IMR-90 (cell line): ENCODE measurements at regions not wholly inside any gene's neighbourhood (a gene's known extent, or its start where the extent isn't known, plus 50 kb on each side); places are given as distances from the start of the nearest gene placed in this dataset.

Experiments used
- ATAC-seq: fragments of 200-7000 bp; cut with Tn5 transposase; 2 replicates; pipeline ENCODE4 v1.9.1; 2020; ENCODE audit warnings: low read depth, mild to moderate bottlenecking, moderate library complexity
- BruUV-seq: library from RNA; stranded (reverse); fragments of 400-500 nt; replicated peaks from 2 replicates; lab custom pipeline; 2021; lab: Mats Ljungman, UMichigan
- CTCF ChIA-PET: fragments of 300-600 bp; formaldehyde crosslinking; extraction: SDS; loops from one replicate; lab custom pipeline; 2021; ENCODE audit warnings: antibody characterized with exemption; lab: Yijun Ruan, JAX
- POLR2A ChIA-PET: fragments of 300-600 bp; sonication (Branson Sonifier 250); formaldehyde crosslinking; loops from one replicate; lab custom pipeline; 2022; ENCODE audit warnings: antibody characterized with exemption; ENCODE audit not compliant: unreplicated experiment; lab: Charles Lee
- DNase-seq: peaks from one replicate; pipeline ENCODE4 v3.0.0; 2013
- H2AFZ ChIP-seq: replicated peaks from 2 replicates; pipeline ENCODE3; 2013; ENCODE audit warnings: low read length, mild to moderate bottlenecking; ENCODE audit not compliant: poor library complexity
- H2AK5ac ChIP-seq: 2 replicates; pipeline ENCODE4 v1.6.1; 2013; ENCODE audit warnings: low read depth, low read length, inconsistent platforms
- H2AK9ac ChIP-seq: replicated peaks from 2 replicates; pipeline ENCODE3; 2013; ENCODE audit warnings: mild to moderate bottlenecking, low read depth, low read length, moderate library complexity; ENCODE audit not compliant: poor library complexity
- H2BK120ac ChIP-seq: 2 replicates; pipeline ENCODE4 v1.6.1; 2013; ENCODE audit warnings: low read depth, low read length, inconsistent platforms
- H2BK15ac ChIP-seq: 3 replicates; pipeline ENCODE4 v1.6.1; 2013; ENCODE audit warnings: low read depth, low read length, inconsistent platforms
- H2BK20ac ChIP-seq: 2 replicates; pipeline ENCODE4 v1.6.1; 2013; ENCODE audit warnings: low read depth, mild to moderate bottlenecking, inconsistent platforms, low read length, moderate library complexity
- H2BK5ac ChIP-seq: 2 replicates; pipeline ENCODE4 v1.6.1; 2013; ENCODE audit warnings: mild to moderate bottlenecking, low read depth, low read length, inconsistent platforms; ENCODE audit not compliant: poor library complexity, severe bottlenecking
- H3K14ac ChIP-seq: replicated peaks from 2 replicates; pipeline ENCODE4 v1.6.1; 2013; ENCODE audit warnings: low read depth, low read length, inconsistent platforms
- H3K18ac ChIP-seq: 2 replicates; pipeline ENCODE4 v1.6.1; 2013; ENCODE audit warnings: low read depth, low read length, control low read depth
- H3K23ac ChIP-seq: 2 replicates; pipeline ENCODE4 v1.6.1; 2013; ENCODE audit warnings: low read depth, low read length, inconsistent platforms
- H3K27ac ChIP-seq: 2 replicates; pipeline ENCODE4 v1.5.1; 2013; ENCODE audit warnings: mild to moderate bottlenecking, control low read depth, low read length; ENCODE audit not compliant: insufficient read depth
- H3K27me3 ChIP-seq: 2 replicates; pipeline ENCODE4 v1.6.1; 2013; ENCODE audit warnings: low read length; ENCODE audit not compliant: control insufficient read depth, insufficient read depth
- H3K36me3 ChIP-seq: 2 replicates; pipeline ENCODE4 v1.6.1; 2013; ENCODE audit warnings: low read length, mixed read lengths; ENCODE audit not compliant: control insufficient read depth, insufficient read depth
- H3K4ac ChIP-seq: 2 replicates; pipeline ENCODE4 v1.6.1; 2013; ENCODE audit warnings: low read depth, low read length, inconsistent platforms
- H3K4me1 ChIP-seq: 2 replicates; pipeline ENCODE4 v1.6.1; 2013; ENCODE audit warnings: low read length, mixed read lengths; ENCODE audit not compliant: control insufficient read depth, insufficient read depth
- H3K4me2 ChIP-seq: 2 replicates; pipeline ENCODE4 v1.6.1; 2013; ENCODE audit warnings: low read depth, mild to moderate bottlenecking, control low read depth, low read length, moderate library complexity
- H3K4me3 ChIP-seq: 2 replicates; pipeline ENCODE4 v1.5.1; 2013; ENCODE audit warnings: low read depth, mild to moderate bottlenecking, control low read depth, low read length, moderate library complexity; ENCODE audit not compliant: insufficient read depth
- H3K56ac ChIP-seq: 2 replicates; pipeline ENCODE4 v1.6.1; 2013; ENCODE audit warnings: low read length, inconsistent platforms; ENCODE audit not compliant: insufficient read depth; ENCODE audit errors: extremely low read depth
- H3K79me1 ChIP-seq, 2 experiments: 2 replicates each; pipeline ENCODE4 v1.6.1; 2013; ENCODE audit warnings: low read length in 2 of 2, inconsistent platforms in 1 of 2, low read depth in 1 of 2
- H3K9ac ChIP-seq: 2 replicates; pipeline ENCODE4 v1.6.1; 2013; ENCODE audit warnings: low read depth, low read length, control low read depth
- H3K9me1 ChIP-seq: 2 replicates; pipeline ENCODE4 v1.6.1; 2013; ENCODE audit warnings: low read length, inconsistent platforms; ENCODE audit not compliant: insufficient read depth
- H3K9me3 ChIP-seq: 2 replicates; pipeline ENCODE4 v1.6.1; 2013; ENCODE audit warnings: low read length; ENCODE audit not compliant: control insufficient read depth, insufficient read depth
- H4K20me1 ChIP-seq: 2 replicates; pipeline ENCODE4 v1.6.1; 2013; ENCODE audit warnings: low read length, inconsistent platforms; ENCODE audit not compliant: insufficient read depth
- H4K5ac ChIP-seq: 2 replicates; pipeline ENCODE4 v1.6.1; 2013; ENCODE audit warnings: mild to moderate bottlenecking, low read depth, low read length, control low read depth
- H4K8ac ChIP-seq, 2 experiments: 2 replicates each; pipeline ENCODE4 v1.6.1; 2013; ENCODE audit warnings: low read depth in 2 of 2, low read length in 2 of 2, control low read depth in 1 of 2, inconsistent platforms in 1 of 2
- H4K91ac ChIP-seq: 2 replicates; pipeline ENCODE4 v1.6.1; 2013; ENCODE audit warnings: low read depth, low read length, inconsistent platforms; ENCODE audit not compliant: insufficient read depth
- BHLHE40 ChIP-seq: fragments of 150-350 bp; IDR thresholded peaks from 2 replicates; pipeline ENCODE4 v1.6.1; 2016; ENCODE audit warnings: mild to moderate bottlenecking, low read depth, low read length
- CEBPB ChIP-seq: IDR thresholded peaks from 2 replicates; pipeline ENCODE4 v1.6.1; 2012; ENCODE audit warnings: low read depth, low read length, improper control_type of control experiment
- CHD1 ChIP-seq: IDR thresholded peaks from 2 replicates; pipeline ENCODE4 v1.6.1; 2012; ENCODE audit warnings: low read depth, low read length, improper control_type of control experiment
- CTCF ChIP-seq: conservative IDR thresholded peaks from 2 replicates; pipeline ENCODE4 v1.5.1; 2012; ENCODE audit warnings: mild to moderate bottlenecking, low read depth, low read length, improper control_type of control experiment
- ELK1 ChIP-seq: fragments of 150-350 bp; IDR thresholded peaks from 2 replicates; pipeline ENCODE4 v1.6.1; 2016; ENCODE audit warnings: low read depth, mild to moderate bottlenecking, low read length, moderate library complexity, borderline replicate concordance
- FOS ChIP-seq: fragments of 150-350 bp; IDR thresholded peaks from 2 replicates; pipeline ENCODE4 v1.6.1; 2016; ENCODE audit warnings: low read depth, low read length
- MAFK ChIP-seq: IDR thresholded peaks from 2 replicates; pipeline ENCODE4 v1.6.1; 2012; ENCODE audit warnings: low read depth, low read length, improper control_type of control experiment
- MAZ ChIP-seq: IDR thresholded peaks from 2 replicates; pipeline ENCODE4 v1.6.1; 2012; ENCODE audit warnings: low read depth, mild to moderate bottlenecking, low read length, improper control_type of control experiment, moderate library complexity, borderline replicate concordance
- MXI1 ChIP-seq: IDR thresholded peaks from 2 replicates; pipeline ENCODE4 v1.6.1; 2012; ENCODE audit warnings: low read depth, mild to moderate bottlenecking, low read length, moderate library complexity, borderline replicate concordance
- NFE2L2 ChIP-seq: fragments of 150-350 bp; IDR thresholded peaks from 2 replicates; pipeline ENCODE4 v1.6.1; 2016; ENCODE audit warnings: low read depth, mild to moderate bottlenecking, low read length
- POLR2A ChIP-seq: IDR thresholded peaks from 2 replicates; pipeline ENCODE4 v1.6.1; 2012; ENCODE audit warnings: mild to moderate bottlenecking, low read depth, low read length
- RAD21 ChIP-seq: IDR thresholded peaks from 2 replicates; pipeline ENCODE4 v1.6.1; 2012; ENCODE audit warnings: low read length, improper control_type of control experiment
- RCOR1 ChIP-seq: IDR thresholded peaks from 2 replicates; pipeline ENCODE4 v1.6.1; 2012; ENCODE audit warnings: mild to moderate bottlenecking, low read length, improper control_type of control experiment; ENCODE audit not compliant: insufficient replicate concordance
- RFX5 ChIP-seq: IDR thresholded peaks from 2 replicates; pipeline ENCODE4 v1.8.0; 2012; ENCODE audit warnings: low read depth, mild to moderate bottlenecking, low read length, moderate library complexity
- SMC3 ChIP-seq: fragments of 150-350 bp; IDR thresholded peaks from 2 replicates; pipeline ENCODE4 v1.6.1; 2016; ENCODE audit warnings: low read depth, mild to moderate bottlenecking, antibody characterized with exemption, low read length, moderate library complexity
- WGBS, 2 experiments: methylation state at CpG; one replicate each; pipeline versions ENCODE4 v1.1.5 to v1.1.7; 2013; ENCODE audit warnings: missing lambda C conversion rate in 2 of 2; ENCODE audit not compliant: insufficient read length in 1 of 2; ENCODE audit errors: extremely low coverage in 2 of 2; 5-methylcytosine and 5-hydroxymethylcytosine counted together
- dilution Hi-C: fragments of 300-500 bp; cut with HindIII; formaldehyde crosslinking; loops from one replicate; pipeline ENCODE4 v1.14.3; 2018; ENCODE audit warnings: low sequenced_read_pairs; ENCODE audit not compliant: unreplicated experiment
- in situ Hi-C: fragments of 300-500 bp; cut with MboI; formaldehyde crosslinking; loops from 3 replicates; pipeline ENCODE4 v1.14.3; 2019; ENCODE audit warnings: low sequenced_read_pairs, inconsistent platforms, mixed read lengths
- intact Hi-C: fragments of 100-400 bp; cut with micrococcal nuclease; formaldehyde crosslinking; loops from 2 replicates; pipeline ENCODE4 v1.10.0; 2022
- TF ChIP-seq, protein P1 (sequence below): fragments of 150-350 bp; IDR thresholded peaks from 2 replicates; pipeline ENCODE4 v1.6.1; 2017; ENCODE audit warnings: mild to moderate bottlenecking, antibody characterized with exemption, low read length, low read depth

- Histone ChIP-seq H3K79me1 (no peaks in the 10 kb centered on the region), H3K23ac (no peak overlapping the region), H2AFZ (no peak overlapping the region), H4K5ac (no peak overlapping the region), H3K4me3 (no peak overlapping the region), H3K9me1 (no peaks in the 10 kb centered on the region), H3K9me3 (0 out of 2 replicates have a peak, but pooled peaks cover 1% of the 10 kb centered on the region), H3K18ac (no peak overlapping the region), H2BK120ac (no peak overlapping the region), H3K4ac (no peak overlapping the region), H2BK20ac (no peak overlapping the region), H3K27ac (no peak overlapping the region), H2AK9ac (no peak overlapping the region), H3K4me1 (no peaks in the 10 kb centered on the region), H4K8ac (no peak overlapping the region), H4K20me1 (no peaks in the 10 kb centered on the region), H3K27me3 (no peaks in the 10 kb centered on the region), H3K56ac (no peak overlapping the region), H2AK5ac (no peak overlapping the region), H3K14ac (no peak overlapping the region), H3K36me3 (no peaks in the 10 kb centered on the region), H2BK15ac (no peak overlapping the region), H4K91ac (no peak overlapping the region), H3K9ac (no peak overlapping the region), H2BK5ac (no peak overlapping the region), H3K4me2 (no peak overlapping the region)
- dilution Hi-C loops (no loop called here), intact Hi-C loops (no loop called here), in situ Hi-C loops (no loop called here)
- no peak for ATAC-seq
- no peak for TF ChIP-seq CHD1
- TF ChIP-seq BHLHE40, result no peak
- no peak for TF ChIP-seq FOS
- TF ChIP-seq SMC3, result no peak
- no peak for TF ChIP-seq MAZ
- TF ChIP-seq RCOR1, result no peak
- no peak for TF ChIP-seq RFX5
- TF ChIP-seq CEBPB, result no peak
- TF ChIP-seq MXI1, result no peak
- no peak for TF ChIP-seq MAFK
- TF ChIP-seq ELK1, result no peak
- TF ChIP-seq, protein P1, sequence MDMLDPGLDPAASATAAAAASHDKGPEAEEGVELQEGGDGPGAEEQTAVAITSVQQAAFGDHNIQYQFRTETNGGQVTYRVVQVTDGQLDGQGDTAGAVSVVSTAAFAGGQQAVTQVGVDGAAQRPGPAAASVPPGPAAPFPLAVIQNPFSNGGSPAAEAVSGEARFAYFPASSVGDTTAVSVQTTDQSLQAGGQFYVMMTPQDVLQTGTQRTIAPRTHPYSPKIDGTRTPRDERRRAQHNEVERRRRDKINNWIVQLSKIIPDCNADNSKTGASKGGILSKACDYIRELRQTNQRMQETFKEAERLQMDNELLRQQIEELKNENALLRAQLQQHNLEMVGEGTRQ, result no peak
- no peak for TF ChIP-seq NFE2L2
- TF ChIP-seq CTCF, result no peak
- TF ChIP-seq POLR2A, result no peak
- no peak for TF ChIP-seq RAD21
- BruUV-seq, result no TSS peak
- POLR2A ChIA-PET, result no interaction called here
- no peak for DNase-seq
- no CpG with 5 or more reads among the region's 2 CpGs for WGBS, 2 experiments
- CTCF ChIA-PET, result no interaction called here
Measured at GRCh38 chr5:45132972-45133371, 324.2 kb downstream of the MRPS30 start.
